Activated CD4-positive, alpha-beta T cell treated with anti-CD3 and anti-CD28 coated beads for 48 hours (primary cell): ENCODE measurements at regions not wholly inside any gene's neighbourhood (a gene's known extent, or its start where the extent isn't known, plus 50 kb on each side); places are given as distances from the start of the nearest gene placed in this dataset.
"Not testable (repeated sequence)": the region's sequence is repeated elsewhere in the genome, so short reads cannot be mapped to it uniquely, and the experiment has no call there.

Source experiments
- DNase-seq: peaks from one replicate; pipeline ENCODE4 v3.0.0-alpha.2; 2020

DNA sequence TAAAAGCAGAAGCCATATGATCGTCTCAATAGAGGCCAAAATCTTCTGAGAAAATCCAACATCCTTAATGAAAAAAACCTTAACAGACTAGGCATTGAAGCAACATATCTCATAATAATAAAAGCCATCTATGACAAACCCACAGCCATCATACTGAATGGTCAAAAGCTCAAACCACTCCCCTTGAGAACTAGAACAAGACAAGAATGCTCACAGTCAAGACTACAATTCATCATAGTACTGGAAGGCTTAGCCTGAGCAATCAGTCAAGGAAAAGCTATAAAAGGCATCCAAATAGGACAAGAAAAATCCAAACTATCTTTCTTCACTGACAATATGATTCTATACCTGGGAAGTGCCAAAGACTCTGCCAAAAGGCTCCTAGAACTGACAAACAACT, 2668.2 kb upstream of the PCDH20 start:
- no peak for DNase-seq

GRCh38 chr13:64083396-64083795, 2667.7 kb upstream of the PCDH20 start:
- no peak for DNase-seq

GRCh38 chr13:64078480-64078936, 2662.9 kb upstream of the PCDH20 start:
- DNase-seq, result no peak

- no peak for DNase-seq
Observed at GRCh38 chr13:64078025-64078424, 2662.4 kb upstream of the PCDH20 start.

- not testable (repeated sequence) for DNase-seq
Observed at GRCh38 chr13:64077132-64077835, 2661.6 kb upstream of the PCDH20 start.

- DNase-seq, result no peak
Observed at GRCh38 chr13:64075543-64076271, 2660.1 kb upstream of the PCDH20 start.

DNA sequence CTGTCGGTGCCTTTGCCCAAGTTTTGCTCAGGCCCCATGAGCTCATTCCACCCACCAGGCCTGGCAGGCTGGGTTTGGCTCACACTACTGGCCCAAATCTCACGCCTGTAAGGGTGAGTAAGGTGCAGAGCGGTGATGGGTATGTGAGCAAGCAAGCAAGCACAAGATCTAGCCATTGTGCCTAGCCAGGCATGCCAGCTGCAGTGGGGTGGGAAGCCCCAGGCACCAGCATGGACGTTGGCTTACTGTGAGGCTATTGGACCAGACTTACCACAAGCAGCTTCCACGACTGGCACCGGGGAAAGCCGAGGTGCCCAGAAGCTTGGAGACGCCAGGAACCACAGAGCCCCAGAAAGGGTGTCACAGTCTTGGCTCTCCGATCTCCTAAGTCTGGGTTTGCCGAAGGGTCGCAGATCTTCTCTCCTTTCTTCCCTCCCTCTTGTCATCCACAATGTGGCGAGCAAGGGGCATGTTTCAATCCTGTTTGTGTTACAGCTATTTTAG, 2659.4 kb upstream of the PCDH20 start:
- DNase-seq, result no peak

GRCh38 chr13:64073203-64073602, 2657.6 kb upstream of the PCDH20 start:
- no peak for DNase-seq

DNA sequence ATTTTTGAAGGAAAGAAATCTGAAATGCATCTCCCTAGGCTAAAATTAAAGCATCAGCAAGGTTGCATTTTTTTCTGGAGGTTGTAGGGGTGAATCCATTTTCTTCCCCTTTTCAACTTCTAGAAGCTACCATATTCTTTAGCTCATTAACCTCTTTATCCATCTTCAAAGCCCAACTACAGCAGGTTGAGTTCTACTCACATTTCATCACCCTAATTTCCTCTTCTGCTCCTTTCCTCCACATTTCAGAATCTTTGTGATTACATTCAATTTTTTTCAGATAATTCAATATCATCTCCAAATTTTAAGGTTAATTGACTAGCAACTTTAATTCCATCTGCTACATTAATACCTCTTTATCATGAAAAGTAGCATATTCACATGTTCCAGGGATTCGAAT, 2655.7 kb upstream of the PCDH20 start:
- DNase-seq, result no peak

- DNase-seq, result no peak
Observed at GRCh38 chr13:64069892-64070291, 2654.2 kb upstream of the PCDH20 start.

DNA sequence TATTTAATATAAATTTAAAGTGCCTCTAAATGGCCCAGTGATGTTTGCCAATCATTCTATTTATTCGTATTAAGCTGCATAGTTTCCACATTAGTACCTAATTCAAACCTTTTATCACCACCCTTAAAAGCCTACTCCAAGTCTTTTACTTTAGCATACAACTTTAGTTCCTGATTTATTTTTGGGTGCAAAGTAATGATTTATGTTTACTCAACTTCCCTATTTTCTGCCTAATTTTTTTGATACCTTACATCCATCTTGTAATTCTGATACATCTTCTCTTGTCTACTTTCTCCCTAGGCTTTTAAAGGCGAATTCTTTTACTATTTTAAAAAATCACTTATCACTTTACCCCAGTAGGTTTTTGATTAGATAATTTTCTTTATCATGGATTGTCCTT, 2651.1 kb upstream of the PCDH20 start:
- DNase-seq, result no peak

DNA sequence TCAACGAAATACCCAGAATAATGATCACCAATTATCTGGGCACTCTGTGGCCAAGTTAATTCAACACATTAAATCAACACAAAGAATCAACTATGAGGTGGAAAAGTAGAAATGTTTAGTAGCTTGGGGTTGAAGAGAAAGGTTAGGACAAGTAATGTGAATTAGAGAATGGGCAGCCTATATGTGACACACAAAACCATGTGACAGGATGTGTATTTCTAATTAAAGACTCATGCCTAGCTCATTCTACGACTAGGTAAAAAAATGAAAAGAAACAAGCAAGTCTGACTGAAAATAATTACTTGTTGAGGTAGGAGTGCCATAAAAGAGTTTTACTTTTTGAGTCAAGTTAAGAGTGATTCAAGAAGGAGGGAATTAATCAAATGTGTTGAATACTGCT, 2646.0 kb upstream of the PCDH20 start:
- DNase-seq, result no peak

- DNase-seq, result no peak
Observed at GRCh38 chr13:64057372-64058020, 2641.8 kb upstream of the PCDH20 start.

DNA sequence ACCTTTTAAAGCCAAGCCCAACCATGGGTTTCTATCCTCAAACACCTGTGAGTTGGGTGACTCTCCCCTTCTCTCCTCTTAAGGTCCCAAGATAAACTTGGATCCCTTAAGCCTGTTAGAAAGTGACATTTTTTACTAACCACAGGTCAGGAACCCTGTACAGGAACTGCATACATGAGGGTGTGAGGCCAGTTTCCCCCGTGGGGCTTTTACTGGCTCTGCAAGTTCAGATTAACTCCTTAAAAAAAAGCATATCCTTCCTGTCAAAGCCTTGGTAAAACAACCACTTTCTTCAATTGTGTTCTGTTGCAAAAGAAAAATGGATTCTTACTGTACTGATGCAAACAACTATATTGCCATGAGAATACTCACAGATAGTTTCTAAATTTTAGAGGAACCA, 2638.7 kb upstream of the PCDH20 start:
- DNase-seq, result no peak

GRCh38 chr13:64052521-64052920, 2636.9 kb upstream of the PCDH20 start:
- DNase-seq, result no peak

DNA sequence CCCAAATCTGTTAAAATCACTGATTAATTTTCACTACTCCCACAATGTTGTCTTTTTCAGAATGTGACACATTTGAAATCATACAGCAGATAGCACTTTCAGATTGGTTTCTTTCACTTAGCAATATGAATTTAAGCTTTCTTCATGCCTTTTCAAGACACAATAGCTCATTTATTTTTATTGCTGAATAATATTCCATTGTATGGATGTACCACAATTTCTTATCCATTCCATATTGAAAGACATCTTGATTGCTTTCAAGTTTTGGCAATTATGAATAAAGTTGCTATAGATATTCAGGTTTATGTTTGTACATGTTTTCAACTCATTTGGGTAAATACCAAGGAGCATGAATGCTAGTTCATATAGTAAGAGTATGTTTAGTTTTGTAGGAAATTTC, 2635.6 kb upstream of the PCDH20 start:
- no peak for DNase-seq

DNA sequence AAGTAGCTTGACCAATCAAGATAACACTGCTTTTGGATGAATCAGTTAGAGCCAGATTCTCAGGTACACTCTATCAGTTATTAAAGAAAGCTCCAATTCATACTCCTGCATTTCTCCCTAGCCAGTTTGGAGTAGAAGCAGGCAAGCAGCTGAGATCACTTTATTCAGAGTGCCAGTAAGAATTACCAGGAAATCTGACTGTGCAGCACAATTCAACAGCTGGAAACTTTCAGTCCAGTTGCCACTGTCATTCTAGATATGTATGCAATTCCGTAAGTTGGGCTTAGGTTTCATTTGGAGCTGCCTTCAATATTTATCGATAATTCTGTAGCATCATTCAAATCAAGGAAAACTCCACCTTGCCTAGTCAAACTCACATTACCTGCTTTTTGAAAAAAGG, 2625.6 kb upstream of the PCDH20 start:
- no peak for DNase-seq

GRCh38 chr13:64033921-64034320, 2618.3 kb upstream of the PCDH20 start:
- no peak for DNase-seq

DNA sequence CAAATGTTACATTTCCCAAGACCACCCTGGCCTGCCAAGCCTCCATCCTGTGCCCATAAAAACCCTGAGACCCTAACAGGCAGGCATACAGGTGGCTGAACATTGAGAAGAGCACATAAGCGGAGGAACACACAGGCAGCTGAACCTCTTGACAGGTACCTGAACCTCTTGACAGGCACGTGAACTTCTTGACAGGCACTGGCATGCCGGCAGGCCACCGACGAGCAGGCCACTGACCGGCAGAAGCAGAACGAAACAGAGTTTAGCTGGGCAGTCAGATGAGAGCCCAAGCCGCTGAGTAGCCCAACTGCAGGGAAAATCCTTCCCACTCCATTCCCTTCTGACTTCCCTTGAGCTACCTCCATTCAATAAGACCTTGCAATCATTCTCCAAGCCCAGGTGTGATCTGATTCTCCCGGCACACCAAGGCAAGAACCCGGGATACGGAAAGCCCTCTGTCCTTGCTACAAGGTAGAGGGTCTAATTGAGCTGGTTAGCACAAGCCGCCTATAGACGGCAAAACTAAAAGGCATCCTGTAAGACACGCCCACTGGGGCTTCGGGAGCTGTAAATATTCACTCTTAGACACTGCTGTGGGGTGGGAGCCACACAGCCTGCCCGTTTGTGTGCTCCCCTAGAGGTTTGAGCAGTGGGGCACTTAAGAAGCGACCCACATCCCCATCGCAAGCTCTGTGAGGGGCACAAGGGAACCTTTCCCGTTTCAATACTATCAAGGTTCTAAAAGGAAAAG, 2613.9 kb upstream of the PCDH20 start:
- no peak for DNase-seq

DNA sequence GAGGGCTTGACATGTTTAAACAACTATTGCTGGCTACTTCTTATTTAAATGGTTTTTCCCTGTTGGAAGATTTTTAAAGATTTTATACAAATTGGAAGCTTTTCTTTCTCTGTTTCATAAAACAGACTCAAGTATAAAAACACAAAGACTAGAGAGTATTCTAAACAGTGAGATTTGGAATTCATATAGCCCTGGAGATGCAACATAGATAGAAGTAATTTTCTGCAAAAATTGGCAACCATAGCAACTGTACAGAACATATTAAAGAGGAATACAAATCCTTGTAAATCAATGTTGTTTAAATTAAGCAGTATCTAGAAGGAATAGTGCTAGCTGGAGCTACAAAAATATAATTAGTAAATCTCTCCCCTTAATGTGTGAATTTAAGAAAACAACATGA, 2612.9 kb upstream of the PCDH20 start:
- DNase-seq, result no peak

DNA sequence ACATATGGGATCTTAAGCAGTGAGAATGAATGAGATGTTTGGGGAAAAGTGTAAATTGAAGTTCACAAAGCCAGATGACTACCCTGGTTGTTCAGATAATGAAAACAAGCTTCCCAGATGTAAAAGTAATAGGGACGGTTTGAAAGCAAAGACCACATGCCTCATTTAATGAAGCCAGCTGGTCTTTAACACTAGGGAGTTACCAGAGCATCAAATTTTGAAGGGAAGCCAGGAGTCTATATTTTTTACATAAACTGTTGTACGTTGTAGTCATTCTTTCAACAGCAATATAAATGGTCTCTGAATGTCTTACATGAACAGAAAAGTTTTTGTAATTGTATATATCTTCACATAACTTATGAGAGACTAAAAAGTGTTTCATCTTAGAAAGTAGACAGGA, 2604.5 kb upstream of the PCDH20 start:
- DNase-seq, result no peak

DNA sequence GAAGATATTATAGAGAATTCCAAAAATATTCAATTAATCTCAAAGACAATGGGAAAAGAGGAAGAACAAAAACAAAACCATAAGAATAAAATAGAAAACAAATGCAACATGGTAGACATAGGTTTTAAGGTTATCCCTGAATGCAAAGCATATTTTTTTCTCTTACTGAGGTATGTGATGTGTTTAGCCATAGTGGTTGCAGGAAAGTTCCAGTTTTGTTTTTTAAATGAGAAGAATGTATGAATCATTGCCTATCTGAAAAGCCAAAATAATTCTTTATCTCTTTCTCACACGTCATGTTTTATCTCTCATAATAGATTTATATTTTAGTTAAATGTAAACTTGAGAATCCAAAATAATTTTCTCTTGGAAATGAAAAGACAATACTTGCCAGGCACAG, 2591.7 kb upstream of the PCDH20 start:
- no peak for DNase-seq

GRCh38 chr13:64000321-64000720, 2584.7 kb upstream of the PCDH20 start:
- no peak for DNase-seq
